ELR (cell line): ENCODE measurements at regions not wholly inside any gene's neighbourhood (a gene's known extent, or its start where the extent isn't known, plus 50 kb on each side); places are given as distances from the start of the nearest gene placed in this dataset.

Source experiments
- DNase-seq: peaks from one replicate; pipeline ENCODE4 v3.0.0-alpha.2; 2015; ENCODE audit warnings: low read depth

DNA sequence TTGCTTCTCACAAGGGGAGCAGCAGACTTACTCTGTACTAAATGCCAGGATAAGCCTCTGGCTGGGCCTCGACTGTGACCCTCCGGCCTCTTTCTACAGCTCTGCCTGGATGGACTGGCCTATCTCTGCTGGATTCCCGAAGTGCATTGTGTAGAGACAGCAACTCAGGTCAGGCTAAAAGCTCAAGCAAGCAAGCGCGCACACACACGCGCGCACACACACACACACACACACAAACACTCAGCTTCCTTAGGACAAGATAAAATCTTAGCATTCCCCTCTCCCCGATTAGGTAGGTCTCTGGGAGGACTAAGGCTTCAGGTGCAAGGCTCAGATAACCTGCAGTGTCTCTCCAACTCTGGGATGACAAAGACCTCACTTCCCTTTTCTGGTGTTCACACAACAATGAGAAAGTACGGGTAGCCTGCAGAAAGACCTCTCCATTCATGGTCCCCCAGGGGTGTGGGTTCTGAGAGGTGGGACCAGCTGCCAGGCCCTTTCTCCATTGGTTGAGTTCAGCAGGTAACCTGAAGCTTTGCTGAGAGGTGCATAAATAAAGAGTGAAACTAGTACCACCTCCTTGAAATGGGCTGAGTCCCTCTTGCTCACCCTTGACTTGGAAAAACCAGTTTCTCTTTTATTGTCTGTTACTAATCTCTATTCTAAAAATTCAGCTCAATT is 155.1 kb upstream of the CAMK1G start:
- DNase-seq, result no peak

DNA sequence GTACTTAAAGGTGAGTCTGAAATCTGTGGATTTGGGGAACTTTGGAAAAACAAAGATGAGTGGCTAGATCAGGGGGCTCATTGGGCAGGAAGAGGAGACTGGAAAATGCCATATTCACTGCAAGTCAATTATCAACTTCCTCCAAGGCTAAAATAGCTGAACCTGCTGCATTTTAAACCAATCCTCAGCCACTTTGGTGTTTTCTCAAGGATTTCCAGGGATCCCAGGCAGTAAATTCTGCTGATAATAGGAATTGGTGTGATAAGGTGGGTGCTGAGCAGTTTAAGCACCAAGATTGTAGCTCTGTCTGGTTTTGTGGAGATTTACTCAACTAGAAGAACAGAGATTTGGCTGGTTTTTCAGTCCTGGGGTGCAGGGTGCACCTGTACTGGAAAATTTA is 153.9 kb upstream of the CAMK1G start:
- no peak for DNase-seq

DNA sequence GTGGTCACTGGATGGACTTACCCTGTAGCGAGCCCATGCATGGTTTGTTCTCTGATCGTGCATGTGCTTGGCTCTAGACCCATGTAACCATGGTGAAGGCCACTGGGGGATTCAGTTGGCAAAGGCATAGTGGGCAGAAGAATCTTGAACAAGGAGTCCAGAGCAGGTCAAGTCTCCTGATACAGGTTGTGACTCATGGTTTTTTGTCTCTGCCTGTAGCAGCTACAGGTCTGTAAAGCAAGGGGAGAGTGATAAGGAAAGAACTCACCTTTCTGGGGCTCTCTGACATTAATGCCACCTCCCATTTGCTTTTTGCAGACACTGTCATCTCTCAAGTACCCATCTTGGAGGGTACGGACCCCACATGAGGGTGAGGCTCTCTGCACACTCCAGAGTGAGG is 153.4 kb upstream of the CAMK1G start:
- no peak for DNase-seq

DNA sequence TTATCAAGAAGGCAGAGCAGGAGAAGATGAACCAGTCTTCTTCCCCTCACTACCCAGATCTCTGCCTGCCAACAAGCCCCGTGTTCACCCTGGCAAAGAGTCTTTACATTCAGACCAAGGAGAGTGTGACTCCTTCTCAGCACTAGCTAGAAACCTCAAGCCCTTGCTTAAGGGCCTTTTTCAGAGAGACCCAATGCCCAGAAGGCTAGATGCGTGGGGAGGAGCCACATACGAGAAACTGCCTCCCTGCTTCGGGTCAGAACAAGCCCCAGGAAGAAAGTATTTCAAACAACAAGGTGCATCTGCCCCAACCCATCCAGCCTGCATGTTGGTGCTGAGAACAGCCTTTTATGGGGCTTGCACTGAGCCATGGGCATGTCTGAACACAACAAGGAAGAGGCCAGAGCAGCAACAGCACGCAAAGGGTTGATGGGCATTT is 152.7 kb upstream of the CAMK1G start:
- no peak for DNase-seq

DNA sequence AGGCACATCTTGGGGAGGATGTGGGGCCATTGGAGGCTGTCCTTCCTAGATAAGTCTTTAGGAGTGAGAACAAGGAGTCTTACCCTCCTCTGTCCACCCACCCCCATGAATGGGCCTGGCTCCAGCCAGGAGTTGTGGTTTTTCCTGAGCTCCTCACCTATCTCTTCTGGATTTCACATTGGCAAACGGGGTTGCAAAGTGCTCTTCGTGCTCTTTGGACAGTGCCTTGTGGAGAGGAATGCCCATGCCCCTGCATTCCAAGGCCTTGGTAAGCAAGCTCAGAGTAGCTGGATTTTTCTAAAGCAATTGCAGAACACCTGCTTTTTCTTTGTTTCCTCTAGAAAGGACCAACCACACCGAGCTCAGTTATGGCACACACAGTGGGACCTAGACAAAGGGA is 152.1 kb upstream of the CAMK1G start:
- DNase-seq, result no peak

DNA sequence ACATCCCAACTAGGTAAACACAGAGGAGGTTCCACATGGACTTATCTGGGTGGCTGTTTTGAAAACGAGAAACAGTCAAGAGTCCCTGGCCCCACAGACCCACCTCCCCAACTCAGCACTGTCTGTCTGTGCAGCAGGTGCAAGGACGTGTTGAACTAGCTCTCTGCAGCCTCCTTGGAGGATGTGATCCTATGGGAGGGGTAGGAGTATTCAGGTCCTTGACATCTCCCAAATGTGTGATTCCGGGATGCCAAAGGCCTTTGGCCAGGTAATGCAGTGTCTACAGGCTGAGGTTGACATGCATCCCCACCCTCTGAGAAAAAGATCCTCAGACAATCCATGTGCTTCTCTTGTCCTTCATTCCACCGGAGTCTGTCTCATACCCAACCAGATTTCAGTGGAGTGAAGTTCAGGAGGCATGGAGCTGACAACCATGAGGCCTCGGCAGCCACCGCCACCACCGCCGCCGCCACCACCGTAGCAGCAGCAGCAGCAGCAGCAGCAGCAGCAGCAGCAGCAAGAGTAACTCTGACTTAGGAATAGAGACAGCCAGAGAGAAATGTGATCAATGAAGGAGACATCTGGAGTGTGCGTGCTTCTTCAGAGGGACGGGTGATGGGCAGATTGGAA is 151.6 kb upstream of the CAMK1G start:
- DNase-seq, result no peak

DNA sequence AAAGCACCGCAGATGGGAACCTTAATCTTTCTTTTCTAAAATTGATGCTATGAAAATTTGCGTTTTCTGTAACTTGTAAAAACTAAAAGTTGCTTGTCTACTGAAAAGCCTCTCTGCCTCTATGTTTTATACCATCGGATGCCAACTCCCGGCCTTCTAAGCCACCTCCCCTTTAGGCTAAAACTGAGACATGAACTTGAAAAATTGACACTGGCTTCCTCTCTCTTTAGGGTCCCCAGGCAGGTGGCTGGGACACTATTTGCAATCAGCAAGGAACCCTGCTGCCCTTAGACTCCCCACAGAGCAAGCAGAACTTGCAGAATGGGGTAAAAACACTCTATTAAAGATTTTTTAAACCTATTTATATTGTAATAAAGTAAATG is 151.1 kb upstream of the CAMK1G start:
- DNase-seq, result no peak

DNA sequence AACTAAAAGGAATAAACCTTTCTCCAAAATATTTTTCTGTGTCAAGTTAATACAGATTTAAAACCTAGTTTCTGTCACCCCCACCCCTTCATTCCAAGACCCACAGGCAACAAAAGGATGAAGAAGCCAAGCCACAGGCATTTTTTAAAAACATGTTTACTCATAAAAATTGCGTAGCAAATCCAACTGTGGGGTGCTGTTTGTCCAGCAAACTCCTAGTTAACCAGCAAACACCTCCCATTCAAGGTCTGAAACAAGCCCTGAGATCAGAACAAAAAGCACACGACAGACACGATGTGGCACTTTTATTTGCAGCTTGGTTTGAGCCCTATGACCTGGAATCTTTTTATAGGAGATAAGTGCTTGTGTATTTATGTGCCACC is 149.9 kb upstream of the CAMK1G start:
- DNase-seq, result no peak

DNA sequence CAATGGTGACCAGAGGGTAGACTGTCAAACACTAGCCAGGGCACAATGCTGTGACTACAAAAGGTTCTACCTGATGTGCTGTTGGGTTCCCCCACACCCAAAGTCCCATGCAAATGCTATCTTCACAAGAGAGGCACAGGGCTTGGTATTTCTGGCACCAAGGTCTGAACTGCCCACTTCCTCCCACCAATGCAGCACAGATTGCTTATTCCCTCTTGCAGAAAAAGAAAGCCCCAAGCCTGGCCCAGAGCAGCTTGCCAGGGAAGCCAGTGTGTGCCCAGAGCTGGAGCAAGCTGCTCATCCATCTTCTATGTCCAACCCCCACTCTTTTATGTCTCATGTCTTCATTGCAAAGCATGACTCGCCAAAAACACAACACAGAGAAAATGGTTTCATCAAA is 149.4 kb upstream of the CAMK1G start:
- DNase-seq, result peak; percentile 42

DNA sequence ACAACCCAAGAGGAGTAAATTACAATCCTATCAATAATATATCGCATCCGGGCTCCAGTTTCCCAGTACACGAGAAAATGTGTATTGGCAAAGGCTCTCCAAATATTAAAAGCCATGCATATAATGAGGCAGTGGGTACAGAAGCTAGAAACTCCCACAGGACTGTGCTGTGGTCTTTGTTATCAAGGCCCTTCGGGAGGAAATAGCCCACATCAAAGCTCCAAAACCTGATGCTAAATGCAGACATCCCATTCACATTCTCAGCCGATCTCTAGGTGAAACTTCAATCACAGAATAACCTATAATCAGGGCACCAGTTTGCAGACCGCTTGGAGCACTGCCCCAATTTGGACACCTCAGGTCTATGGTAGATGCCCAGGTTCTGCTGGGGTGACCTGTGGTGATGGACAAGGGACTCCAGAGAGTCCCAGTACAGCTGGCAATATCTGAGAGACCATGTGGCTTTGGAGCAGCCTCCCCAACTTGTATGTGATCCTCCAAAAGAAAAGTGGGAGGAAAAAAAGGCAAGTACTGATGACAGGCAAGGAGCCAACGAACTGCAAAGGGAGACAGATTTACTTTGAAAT is 148.8 kb upstream of the CAMK1G start:
- no peak for DNase-seq

DNA sequence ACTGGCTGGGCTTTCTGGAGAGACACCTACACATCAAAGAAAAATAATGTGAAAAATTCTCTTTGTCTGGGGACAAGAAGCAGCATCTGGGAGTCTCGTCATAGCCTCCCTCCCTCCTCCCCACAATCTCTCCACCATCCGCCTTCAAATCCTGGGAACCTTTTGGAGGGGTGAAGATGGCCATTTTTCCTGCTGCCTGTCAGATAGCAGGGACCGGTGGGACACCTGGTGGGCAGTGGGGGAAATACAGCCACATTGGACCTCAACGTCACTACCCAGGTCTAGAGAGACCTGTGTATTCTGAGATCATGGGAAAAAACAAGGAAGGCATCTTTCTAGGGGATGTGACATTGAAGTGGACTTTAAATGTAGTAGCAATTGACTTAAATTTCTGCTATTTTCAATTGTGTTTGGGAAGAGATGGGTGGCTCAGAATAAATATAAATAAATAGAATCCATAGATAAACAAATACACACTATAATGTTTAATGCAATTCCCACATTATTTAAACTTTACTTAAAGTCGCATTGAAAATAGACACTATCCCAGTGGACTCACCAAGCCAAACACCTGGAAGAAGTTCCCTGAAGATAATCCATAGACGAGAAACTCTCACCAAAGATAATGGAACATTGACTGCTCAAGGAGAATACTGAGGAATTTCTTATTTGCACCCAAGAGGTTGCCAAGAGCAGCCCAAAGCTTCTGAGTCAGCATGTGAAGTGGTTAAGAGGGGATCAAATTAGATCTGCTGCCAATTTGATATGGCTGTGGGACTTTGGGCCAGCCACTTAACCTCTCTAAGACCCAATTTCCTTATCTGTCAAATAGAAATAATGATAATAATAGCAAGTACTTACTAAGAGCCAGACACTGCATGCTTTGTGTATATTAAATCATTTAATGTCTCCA is 147.6 kb upstream of the CAMK1G start:
- peak; percentile 86 for DNase-seq

DNA sequence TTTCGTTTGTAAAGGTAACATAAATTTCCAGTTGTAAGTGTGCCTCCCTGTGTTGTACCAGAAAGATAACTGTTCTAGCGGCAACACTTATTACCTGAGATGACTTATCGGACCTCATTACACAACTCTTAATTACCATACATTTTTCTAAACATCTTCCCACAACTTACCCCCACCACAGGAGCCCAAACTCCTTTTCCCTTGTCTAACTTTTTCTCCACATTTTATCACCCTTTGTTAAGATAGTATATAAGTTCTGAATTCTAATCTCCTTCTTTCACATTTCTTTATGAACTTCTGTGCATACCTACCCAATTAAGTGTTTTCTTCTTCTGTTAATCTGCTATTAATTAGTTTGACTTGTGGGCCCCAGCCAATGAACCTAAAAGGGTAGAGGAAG is 143.7 kb upstream of the CAMK1G start:
- DNase-seq, result no peak

DNA sequence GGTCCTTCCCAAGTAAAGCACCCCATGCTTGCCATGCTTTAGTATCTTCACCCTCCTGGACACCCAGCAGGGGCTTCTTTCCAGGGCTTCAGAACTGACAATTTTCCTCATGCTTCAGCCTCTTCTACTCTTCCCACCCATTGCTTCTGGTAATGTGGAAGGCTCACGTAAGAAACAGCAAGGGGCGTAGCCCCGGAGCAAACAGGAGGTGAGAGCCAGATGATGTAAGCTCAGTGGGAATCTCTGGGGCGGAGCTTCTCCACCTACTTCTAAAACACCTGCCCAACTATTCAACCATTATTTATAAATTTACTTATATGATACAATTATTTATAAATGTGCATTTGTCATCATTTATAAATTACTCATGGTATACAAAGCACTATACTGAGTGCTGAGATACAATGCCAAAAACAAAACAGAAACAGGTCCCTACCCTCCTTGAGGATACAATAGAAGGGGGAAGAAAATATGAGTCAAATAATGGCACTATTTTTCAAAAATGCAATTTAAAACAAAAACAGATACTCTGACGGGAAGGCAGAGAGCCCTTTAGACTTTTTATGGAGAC is 140.1 kb upstream of the CAMK1G start:
- no peak for DNase-seq

DNA sequence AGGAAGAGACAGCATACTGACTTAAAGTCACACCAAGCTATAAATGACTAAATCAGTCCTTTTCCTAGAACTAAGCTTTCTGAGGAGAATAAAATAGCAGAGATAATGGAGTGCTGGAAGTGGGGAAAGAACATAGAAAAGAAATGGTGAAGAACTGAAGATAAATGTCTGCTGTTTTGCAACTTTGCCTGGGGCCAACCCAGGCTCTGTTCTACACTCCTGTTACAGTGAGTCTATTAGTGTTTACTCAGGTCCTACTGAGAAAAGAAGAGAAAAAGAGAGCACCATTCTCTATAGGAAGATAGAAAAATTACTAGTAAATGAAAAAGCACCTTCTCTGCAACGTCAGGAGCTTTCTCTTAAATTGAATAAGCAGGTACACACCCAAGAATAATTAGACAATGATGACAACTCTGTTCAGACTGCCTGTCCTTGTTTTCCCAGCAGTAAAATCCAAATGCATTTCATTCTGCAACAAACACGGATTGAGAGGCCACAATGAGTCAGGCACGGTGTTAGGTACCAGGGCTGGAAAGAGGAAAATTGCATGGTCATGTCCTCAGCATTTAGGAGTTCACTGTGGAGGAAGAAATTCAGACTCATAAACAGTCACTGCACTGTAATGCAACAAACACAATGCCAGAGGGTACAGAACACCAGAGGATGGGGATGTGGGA is 139.4 kb upstream of the CAMK1G start:
- peak; percentile 25 for DNase-seq

DNA sequence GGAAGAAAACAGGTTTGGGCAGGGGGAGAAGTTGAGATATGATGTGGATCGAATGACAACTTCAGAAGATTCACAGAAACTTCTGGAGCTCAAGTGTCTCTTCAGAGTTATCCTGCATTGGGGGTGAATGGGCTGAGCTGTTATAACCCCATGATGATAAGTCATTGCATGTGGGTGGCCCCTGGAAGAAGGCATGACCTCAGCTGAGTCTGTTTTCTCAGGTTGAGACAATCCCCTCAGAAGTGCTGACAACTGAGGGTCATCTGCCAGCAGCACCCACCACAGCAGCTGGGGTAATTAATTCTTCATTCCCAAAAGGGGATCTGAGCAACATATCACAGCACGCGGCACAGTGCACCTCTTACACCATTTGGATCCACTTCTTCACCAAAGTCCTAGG is 138.6 kb upstream of the CAMK1G start:
- no peak for DNase-seq

DNA sequence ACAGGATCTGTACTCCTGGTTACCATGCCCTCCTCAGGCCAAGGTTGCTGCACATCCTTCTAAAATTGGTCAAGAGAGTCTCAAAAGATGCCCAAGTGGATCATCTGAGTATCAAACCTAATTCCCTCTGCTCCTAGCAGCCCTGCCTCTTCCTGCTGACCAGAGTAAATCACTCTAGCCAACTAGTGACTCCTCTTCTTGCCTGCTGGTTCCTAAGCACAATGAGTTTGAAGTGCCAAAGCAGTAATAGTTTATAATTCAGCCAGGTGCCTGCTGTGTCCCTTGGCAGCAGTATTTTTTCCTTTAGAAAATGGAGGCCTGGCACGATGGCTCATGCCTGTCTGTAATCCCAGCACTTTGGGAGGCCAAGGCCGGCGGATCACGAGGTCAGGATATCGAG is 137.9 kb upstream of the CAMK1G start:
- DNase-seq, result no peak

DNA sequence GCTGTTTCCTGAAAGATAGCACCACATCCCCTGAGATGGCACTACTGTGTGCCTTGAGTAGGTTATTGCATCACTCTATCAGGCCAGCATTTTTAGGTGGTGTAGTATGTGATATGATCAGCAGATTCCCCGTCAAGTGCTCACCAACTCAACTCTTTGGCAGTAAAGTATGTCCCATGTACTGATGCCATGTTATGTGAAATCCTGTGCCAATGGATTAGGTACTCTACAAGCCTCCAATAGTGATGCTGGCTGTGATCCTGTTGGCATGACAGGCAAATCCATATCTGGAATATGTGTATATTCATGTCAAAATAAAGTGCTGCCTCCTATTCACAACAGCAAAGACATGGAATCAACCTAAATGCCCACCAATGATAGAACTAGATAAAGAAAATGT is 137.2 kb upstream of the CAMK1G start:
- no peak for DNase-seq

DNA sequence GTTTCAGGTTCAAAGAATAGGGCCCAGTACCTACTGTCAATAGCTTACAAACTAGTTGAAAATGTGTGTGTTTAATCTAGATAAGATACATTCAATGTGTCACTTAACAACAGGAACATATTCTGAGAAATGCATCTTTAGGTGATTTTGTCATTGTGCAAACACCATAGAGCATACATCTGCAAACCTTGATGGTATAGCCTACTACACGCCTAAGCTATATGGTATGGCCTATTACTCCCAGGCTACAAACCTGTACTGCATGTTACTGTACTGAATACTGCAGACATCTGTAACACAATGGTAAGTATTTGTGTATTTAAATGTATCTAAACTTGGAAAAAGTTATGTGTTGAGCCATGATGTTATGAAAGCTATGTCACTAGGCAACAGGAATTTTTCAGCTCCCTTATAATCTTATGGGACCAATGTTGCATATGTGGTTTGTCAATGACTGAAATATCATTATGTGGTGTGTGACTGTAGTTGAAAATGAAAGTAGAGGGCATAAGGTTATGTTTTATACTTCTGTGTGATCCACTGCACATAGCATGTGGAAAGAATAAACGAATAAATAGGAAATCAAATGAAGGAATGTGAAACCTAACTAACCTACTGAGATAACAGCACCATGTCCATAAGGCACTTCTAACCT is 129.0 kb upstream of the CAMK1G start:
- no peak for DNase-seq

DNA sequence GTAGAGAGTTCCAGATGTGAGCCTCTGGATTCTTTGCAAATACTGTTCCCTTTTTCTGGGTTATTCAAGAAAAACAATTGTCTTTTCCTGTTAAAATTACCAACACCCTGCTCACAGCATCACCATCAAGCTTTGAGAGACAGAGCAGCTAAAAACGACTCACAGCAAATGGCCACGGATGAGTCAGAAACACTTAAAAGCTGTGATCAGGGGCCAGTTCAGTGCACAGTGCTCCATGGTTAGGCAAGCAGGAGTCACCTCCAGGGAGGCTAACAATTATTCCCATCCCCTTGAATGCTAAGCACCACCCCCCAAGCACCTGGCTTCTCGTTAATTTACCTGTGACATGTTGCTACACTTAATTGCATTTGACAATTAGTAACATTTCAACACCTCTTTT is 128.4 kb upstream of the CAMK1G start:
- DNase-seq, result peak; percentile 55

DNA sequence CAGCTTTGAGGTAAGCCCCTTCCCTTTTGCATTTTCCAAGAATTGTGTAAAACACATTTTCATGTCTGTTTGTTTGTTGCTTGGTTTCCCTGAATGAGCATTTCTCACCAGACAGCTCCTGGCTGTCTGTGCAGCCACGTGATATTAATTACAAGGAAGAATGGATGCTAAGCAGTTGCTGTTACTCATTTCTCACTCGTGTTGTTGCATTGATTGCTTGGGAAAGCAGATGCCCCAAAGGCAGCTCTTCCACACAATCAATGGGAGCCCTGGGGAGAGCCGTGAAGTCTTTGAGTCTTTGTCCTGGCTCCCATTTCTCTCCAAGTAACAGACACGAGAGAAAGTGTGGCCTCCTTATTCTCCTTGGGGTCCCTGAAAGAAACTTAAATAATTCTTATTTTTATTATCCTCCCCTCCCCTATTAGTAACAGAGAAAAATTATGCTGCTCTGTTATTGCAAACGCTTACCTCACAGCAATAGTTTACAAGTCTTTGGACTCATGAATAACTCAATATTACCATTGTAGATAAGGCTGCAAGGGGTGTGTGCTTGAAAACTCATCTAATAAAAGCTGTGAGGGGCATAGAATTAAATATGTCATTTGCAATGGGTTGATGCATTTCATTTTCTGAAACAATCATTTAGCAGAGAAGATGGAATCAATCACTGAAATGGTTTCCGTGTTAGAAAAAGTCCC is 127.7 kb upstream of the CAMK1G start:
- no peak for DNase-seq

DNA sequence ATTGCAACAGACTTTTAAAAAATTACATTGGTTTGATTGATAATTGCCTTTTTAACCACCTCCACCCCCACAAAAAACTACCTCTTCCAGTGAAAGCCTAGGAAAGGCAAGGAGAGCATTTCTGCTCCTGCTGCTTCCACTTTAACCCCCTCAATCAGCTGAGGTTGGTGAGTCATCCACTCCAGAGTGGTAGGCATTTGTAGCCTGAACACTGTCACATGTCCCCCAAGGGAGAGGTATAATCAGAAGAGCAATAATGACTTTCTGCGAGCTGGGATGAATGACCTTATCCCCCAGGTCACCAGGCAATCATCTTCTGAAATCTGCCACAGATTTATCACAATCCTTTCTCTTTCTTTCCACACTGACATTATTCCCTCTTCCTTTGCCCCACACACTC is 126.6 kb upstream of the CAMK1G start:
- DNase-seq, result peak; percentile 37
